ENCODE measurements at regions not wholly inside any gene's neighbourhood (a gene's known extent, or its start where the extent isn't known, plus 50 kb on each side); places are given as distances from the start of the nearest gene placed in this dataset.

- no peaks in the 10 kb centered on the region for H3K36me3 ChIP-seq (replicated peaks; ENCODE audit: insufficient read depth, low read depth)
- H2AFZ ChIP-seq = no peak overlapping the region
- TF ChIP-seq EZH2phosphoT487 (IDR thresholded peaks at IDR 0.05; ENCODE audit: low read depth, severe bottlenecking, unreplicated experiment) (no peak), EZH2 (IDR thresholded peaks at IDR 0.05; ENCODE audit: borderline replicate concordance) (no peak), CTCF (IDR thresholded peaks at IDR 0.05; ENCODE audit: poor library complexity) (no peak)
- H3K9me2 ChIP-seq (replicated peaks; ENCODE audit: insufficient read depth) = no peaks in the 10 kb centered on the region
- H3K27ac ChIP-seq = no peak overlapping the region
- H3K4me1 ChIP-seq (ENCODE audit: insufficient read depth) = peaks cover 3% of the 10 kb centered on the region
- H4K20me1 ChIP-seq (ENCODE audit: insufficient read depth, poor library complexity, severe bottlenecking) = no peaks in the 10 kb centered on the region
- no peaks in the 10 kb centered on the region for H3K79me2 ChIP-seq
- WGBS (ENCODE audit: low lambda C conversion rate, missing lambda C conversion rate) = 89% methylated on average over 3 of the region's 3 CpGs
- no peak overlapping the region for H3K4me3 ChIP-seq
- no peak overlapping the region for H3K4me2 ChIP-seq
- H3K9me3 ChIP-seq (ENCODE audit: low read depth) = no peaks in the 10 kb centered on the region
- no peak for DNase-seq (ENCODE audit: low spot score)
- no peaks in the 10 kb centered on the region for H3K27me3 ChIP-seq
These were observed 197.9 kb downstream of the ICOS start for GRCh38 chr2:204134421-204134820.

GRCh38 chr2:204135752-204136151, 199.2 kb downstream of the ICOS start:
- H3K4me3 ChIP-seq = no peak overlapping the region
- WGBS (ENCODE audit: low lambda C conversion rate, missing lambda C conversion rate) = 90% methylated on average over 2 of the region's 2 CpGs
- H3K4me1 ChIP-seq (ENCODE audit: insufficient read depth) = peaks cover 3% of the 10 kb centered on the region
- H2AFZ ChIP-seq = no peak overlapping the region
- no peak for TF ChIP-seq EZH2 (IDR thresholded peaks at IDR 0.05; ENCODE audit: borderline replicate concordance)
- no peak for TF ChIP-seq EZH2phosphoT487 (IDR thresholded peaks at IDR 0.05; ENCODE audit: low read depth, severe bottlenecking, unreplicated experiment)
- TF ChIP-seq CTCF (IDR thresholded peaks at IDR 0.05; ENCODE audit: poor library complexity) = no peak
- H3K9me2 ChIP-seq (replicated peaks; ENCODE audit: insufficient read depth) = no peaks in the 10 kb centered on the region
- no peak overlapping the region for H3K27ac ChIP-seq
- H3K36me3 ChIP-seq (replicated peaks; ENCODE audit: insufficient read depth, low read depth) = no peaks in the 10 kb centered on the region
- no peaks in the 10 kb centered on the region for H3K79me2 ChIP-seq
- DNase-seq (ENCODE audit: low spot score) = no peak
- H3K27me3 ChIP-seq = no peaks in the 10 kb centered on the region
- H3K4me2 ChIP-seq = no peak overlapping the region
- H4K20me1 ChIP-seq (ENCODE audit: insufficient read depth, poor library complexity, severe bottlenecking) = no peaks in the 10 kb centered on the region
- H3K9me3 ChIP-seq (ENCODE audit: low read depth) = no peaks in the 10 kb centered on the region

GRCh38 chr2:204138206-204138605, 201.6 kb downstream of the ICOS start:
- Histone ChIP-seq H3K4me3 (no peak overlapping the region), H3K9me3 (ENCODE audit: low read depth) (no peaks in the 10 kb centered on the region), H3K27me3 (no peaks in the 10 kb centered on the region), H3K36me3 (replicated peaks; ENCODE audit: insufficient read depth, low read depth) (no peaks in the 10 kb centered on the region), H3K9me2 (replicated peaks; ENCODE audit: insufficient read depth) (no peaks in the 10 kb centered on the region), H4K20me1 (ENCODE audit: insufficient read depth, poor library complexity, severe bottlenecking) (no peaks in the 10 kb centered on the region), H3K79me2 (no peaks in the 10 kb centered on the region), H2AFZ (no peak overlapping the region), H3K4me1 (ENCODE audit: insufficient read depth) (no peaks in the 10 kb centered on the region), H3K4me2 (no peak overlapping the region), H3K27ac (no peak overlapping the region)
- TF ChIP-seq EZH2 (IDR thresholded peaks at IDR 0.05; ENCODE audit: borderline replicate concordance) (no peak), EZH2phosphoT487 (IDR thresholded peaks at IDR 0.05; ENCODE audit: low read depth, severe bottlenecking, unreplicated experiment) (no peak), CTCF (IDR thresholded peaks at IDR 0.05; ENCODE audit: poor library complexity) (no peak)
- no peak for DNase-seq (ENCODE audit: low spot score)
- WGBS (ENCODE audit: low lambda C conversion rate, missing lambda C conversion rate) = 95% methylated on average over 2 of the region's 2 CpGs

GRCh38 chr2:204140246-204140645, 203.7 kb downstream of the ICOS start:
- no peak for DNase-seq (ENCODE audit: low spot score)
- 71% methylated on average over 3 of the region's 3 CpGs for WGBS (ENCODE audit: low lambda C conversion rate, missing lambda C conversion rate)
- Histone ChIP-seq H3K9me2 (replicated peaks; ENCODE audit: insufficient read depth) (no peaks in the 10 kb centered on the region), H3K27me3 (no peaks in the 10 kb centered on the region), H3K36me3 (replicated peaks; ENCODE audit: insufficient read depth, low read depth) (no peaks in the 10 kb centered on the region), H3K79me2 (no peaks in the 10 kb centered on the region), H3K4me2 (no peak overlapping the region), H3K4me3 (no peak overlapping the region), H3K4me1 (ENCODE audit: insufficient read depth) (no peaks in the 10 kb centered on the region), H2AFZ (no peak overlapping the region), H3K9me3 (ENCODE audit: low read depth) (no peaks in the 10 kb centered on the region), H4K20me1 (ENCODE audit: insufficient read depth, poor library complexity, severe bottlenecking) (no peaks in the 10 kb centered on the region), H3K27ac (no peak overlapping the region)
- TF ChIP-seq EZH2phosphoT487 (IDR thresholded peaks at IDR 0.05; ENCODE audit: low read depth, severe bottlenecking, unreplicated experiment) (no peak), EZH2 (IDR thresholded peaks at IDR 0.05; ENCODE audit: borderline replicate concordance) (no peak), CTCF (IDR thresholded peaks at IDR 0.05; ENCODE audit: poor library complexity) (no peak)
